ENCODE measurements at regions not wholly inside any gene's neighbourhood (a gene's known extent, or its start where the extent isn't known, plus 50 kb on each side); places are given as distances from the start of the nearest gene placed in this dataset.
A peak's percentile ranks its signal among the peaks of the same experiment; 100 is the strongest.

DNA sequence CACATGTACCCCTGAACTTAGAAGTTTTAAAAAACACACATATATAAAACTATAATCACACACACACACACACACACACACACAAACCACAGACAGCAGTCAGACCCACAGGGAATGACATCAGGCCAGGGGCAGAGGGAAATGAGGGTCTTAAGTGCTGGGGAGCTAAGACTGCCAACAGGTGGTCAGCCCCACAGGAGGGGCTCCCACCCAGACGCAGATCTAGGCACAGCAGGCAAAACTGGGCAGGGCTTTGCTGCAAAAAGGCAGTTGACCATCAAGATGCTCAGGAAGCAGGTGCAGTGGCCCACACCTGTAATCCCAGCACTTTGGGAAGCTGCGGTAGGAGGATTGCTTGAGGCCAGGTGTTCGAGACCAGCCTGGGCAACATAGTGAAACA, 121.0 kb upstream of the LSM14A start:
- FAIRE-seq (no peak), DNase-seq (ENCODE audit: insufficient read length, low spot score) (no peak)
- TF ChIP-seq, protein P1, sequence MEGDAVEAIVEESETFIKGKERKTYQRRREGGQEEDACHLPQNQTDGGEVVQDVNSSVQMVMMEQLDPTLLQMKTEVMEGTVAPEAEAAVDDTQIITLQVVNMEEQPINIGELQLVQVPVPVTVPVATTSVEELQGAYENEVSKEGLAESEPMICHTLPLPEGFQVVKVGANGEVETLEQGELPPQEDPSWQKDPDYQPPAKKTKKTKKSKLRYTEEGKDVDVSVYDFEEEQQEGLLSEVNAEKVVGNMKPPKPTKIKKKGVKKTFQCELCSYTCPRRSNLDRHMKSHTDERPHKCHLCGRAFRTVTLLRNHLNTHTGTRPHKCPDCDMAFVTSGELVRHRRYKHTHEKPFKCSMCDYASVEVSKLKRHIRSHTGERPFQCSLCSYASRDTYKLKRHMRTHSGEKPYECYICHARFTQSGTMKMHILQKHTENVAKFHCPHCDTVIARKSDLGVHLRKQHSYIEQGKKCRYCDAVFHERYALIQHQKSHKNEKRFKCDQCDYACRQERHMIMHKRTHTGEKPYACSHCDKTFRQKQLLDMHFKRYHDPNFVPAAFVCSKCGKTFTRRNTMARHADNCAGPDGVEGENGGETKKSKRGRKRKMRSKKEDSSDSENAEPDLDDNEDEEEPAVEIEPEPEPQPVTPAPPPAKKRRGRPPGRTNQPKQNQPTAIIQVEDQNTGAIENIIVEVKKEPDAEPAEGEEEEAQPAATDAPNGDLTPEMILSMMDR (IDR thresholded peaks at IDR 0.05; ENCODE audit: insufficient read depth, missing control alignments) = no peak

DNA sequence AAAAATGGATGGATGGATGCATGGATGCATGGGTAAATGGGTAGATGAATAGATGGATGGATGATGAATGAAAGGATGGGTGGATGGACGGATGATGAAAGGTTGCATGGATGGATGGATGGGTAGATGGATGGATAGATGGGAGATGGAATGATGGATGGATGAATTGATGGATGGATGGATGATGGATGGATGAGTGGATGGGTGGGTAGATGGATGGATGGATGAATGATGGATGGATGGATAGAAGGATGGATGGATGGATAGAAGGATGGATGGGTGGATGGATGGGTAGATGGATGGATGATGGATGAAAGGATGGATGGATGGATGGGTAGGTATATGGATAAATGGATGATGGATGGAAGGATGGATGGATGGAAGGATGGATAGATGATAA, 115.1 kb upstream of the LSM14A start:
- DNase-seq (ENCODE audit: insufficient read length, low spot score) (no peak), FAIRE-seq (no peak)
- TF ChIP-seq, protein P1 (IDR thresholded peaks at IDR 0.05; ENCODE audit: insufficient read depth, missing control alignments) = no peak

DNA sequence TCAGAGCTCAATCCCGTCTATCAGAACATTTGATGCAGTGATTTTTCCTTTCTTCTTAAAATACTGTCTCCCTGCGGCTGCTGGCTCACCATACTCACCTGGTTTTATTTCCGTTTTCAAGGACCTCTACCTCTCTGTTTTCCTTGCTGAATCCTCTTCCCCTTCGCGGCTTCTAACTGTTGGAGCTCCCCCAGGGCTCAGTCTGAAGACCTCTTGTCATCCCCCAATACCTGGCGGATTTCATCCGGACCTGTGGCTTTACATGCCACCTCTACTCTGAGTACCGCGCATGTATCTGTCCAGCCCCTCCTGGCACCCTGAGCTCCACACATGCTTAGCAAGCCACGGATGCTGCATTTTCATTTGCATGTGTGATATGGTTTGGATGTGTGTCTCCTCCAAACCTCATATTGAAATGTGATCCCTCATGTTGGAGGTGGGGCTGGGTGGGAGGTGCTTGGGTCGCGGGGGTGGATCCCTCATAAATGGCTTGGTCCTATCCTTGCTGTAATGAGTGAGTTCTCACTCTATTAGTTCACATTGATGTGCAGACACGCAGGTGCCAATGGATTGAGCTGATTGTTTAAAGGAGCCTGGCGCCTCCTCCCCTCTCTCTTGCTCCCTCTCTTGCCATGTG, 106.2 kb upstream of the LSM14A start:
- DNase-seq (ENCODE audit: insufficient read length, low spot score) = no peak
- FAIRE-seq = no peak
- TF ChIP-seq, protein P1 (IDR thresholded peaks at IDR 0.05; ENCODE audit: insufficient read depth, missing control alignments) = no peak

DNA sequence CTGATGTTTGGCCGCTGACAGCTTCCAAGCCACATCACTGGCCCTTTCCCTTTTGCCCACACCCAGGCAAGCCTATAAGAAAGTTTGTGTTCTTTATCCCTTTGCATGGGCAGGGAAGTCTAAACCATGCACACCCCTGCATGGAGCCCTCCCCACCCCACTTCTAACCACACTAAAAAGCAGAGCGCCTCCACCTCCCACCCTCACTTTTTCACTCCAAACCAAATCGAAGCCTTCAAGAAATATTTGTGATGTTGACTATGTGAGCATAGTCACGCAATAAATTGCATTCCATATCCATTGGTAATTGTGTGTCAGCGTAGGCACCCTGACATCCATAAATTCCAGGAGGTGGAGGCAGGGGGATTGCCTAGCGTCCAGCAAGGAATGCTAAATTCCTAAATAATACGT, 104.4 kb upstream of the LSM14A start:
- DNase-seq (ENCODE audit: insufficient read length, low spot score) (no peak), FAIRE-seq (no peak)
- TF ChIP-seq, protein P1 (IDR thresholded peaks at IDR 0.05; ENCODE audit: insufficient read depth, missing control alignments) = no peak

DNA sequence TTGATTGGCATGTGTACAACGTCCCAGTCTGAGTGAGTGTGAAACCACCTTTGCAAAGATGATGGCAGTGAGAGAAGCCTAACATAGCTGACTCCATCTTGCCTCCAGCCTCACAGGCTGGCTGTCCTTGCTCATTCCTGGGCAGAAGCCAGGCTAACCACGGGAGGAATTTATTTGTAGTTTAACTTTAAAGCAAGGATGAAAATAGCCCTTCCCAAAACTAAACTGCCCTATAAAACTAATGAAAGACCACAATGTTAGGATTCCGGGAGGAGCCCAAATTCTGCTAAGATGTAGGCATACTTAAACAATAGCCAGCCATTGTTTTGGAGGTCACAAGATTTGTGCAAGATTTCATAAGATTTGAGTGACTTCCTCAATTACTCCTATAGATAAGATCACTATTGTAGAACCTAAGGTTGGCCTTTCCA, 96.6 kb upstream of the LSM14A start:
- DNase-seq (ENCODE audit: insufficient read length, low spot score) (no peak), FAIRE-seq (no peak)
- TF ChIP-seq, protein P1 (IDR thresholded peaks at IDR 0.05; ENCODE audit: insufficient read depth, missing control alignments) = no peak

DNA sequence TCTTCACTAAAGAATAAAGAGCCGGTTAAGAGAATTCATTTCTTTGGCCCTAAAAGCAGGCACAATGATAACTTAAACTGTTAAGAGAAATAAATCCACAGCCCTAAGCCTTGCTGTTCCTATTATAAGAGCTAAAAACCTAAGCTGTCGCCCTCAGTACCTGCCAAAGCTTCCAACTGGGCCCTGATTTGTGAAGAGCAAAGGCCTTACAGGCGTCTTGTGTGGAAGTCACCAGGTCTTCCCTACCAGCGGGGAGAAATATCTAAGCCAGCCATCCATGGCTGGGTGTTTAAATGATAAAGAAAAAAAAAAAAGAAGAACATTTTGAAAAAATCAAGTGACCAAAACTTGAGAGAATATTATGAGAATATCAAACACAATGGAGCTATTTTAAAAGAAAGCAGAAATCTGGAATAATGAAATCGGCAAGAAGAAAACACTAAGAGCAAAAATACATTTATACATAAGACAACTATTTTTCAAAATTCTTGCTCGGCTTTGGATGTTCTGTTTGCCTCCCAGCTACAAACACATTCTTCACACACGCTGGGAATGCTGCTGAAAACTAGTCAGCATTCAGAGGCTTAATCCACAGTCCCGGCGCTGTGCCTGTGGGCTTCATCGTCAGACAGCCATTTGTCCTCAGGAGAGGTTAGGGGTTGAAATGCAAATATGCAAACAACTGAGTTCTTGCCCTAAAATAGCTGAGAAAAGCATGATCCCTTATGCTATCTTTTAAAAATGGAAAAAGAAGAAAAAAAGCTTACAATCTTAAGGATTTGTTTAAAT, 89.8 kb upstream of the LSM14A start:
- FAIRE-seq = peak; percentile 29
- TF ChIP-seq, protein P1 (IDR thresholded peaks at IDR 0.05; ENCODE audit: insufficient read depth, missing control alignments) = no peak
- no peak for DNase-seq (ENCODE audit: insufficient read length, low spot score)

Data from D721Med (cell line).